ENCODE measurements at regions not wholly inside any gene's neighbourhood (a gene's known extent, or its start where the extent isn't known, plus 50 kb on each side); places are given as distances from the start of the nearest gene placed in this dataset.
A peak's percentile ranks its signal among the peaks of the same experiment; 100 is the strongest.

DNA sequence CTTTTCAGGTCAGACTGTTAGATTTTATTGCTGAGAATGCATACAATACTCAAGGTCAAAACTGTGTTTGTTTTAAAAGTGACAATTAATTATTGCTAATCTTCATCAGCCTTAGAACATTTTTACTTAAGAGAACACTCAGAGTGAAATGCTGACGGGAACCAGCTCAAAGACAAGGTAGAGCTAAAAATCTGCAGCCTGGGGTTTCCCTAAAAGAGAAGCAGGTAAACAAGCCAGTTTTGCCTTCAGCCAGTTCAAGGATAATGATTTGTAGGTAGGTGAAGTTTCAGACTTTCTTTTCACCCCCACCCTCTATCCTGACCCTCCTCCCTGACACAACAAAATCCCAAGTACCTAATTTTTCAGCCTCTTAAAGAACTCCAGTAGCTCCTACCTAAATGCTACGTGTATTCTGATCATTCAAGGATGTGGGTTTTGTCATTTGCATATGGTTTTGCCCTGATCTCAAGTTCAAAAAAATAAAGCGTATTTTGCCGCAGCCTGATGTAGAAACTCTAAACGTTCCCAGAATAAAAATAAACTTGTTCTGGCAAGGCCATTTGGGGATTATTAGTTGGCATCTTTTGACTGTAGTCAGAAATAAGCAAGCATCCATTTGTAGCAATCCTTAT is 407.2 kb downstream of the EFNA5 start:
- no peak for DNase-seq (ENCODE audit: low spot score)

DNA sequence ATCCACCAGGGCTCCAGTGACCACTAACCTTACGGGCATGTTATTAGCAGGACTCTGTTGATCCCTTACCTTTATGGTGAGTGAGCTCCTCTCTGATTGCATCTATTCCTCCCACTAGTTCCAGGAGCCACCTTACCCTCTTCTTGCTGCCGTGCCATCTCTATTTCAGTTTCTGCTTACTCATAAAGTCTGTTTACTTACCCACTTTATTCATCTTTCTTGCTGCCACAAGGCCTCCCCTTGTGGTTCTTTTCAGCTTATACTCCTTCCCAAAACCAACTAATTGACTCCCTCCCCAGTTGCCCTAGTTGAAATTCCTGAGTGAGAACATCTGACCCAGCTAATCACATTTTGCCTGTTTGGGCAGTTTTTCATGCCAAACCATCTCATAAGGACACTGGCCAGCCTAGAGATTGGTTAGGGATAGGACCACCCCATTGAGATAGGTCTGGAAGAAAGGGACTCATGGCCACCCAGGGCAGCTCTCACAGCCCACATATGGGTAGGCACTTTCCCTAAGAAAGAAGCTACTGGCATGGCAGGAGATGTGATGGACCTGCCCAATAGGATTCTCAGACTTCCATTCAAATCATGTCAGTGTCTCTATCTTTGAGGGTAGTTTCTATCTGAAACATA is 412.7 kb downstream of the EFNA5 start:
- DNase-seq (ENCODE audit: low spot score) = no peak

DNA sequence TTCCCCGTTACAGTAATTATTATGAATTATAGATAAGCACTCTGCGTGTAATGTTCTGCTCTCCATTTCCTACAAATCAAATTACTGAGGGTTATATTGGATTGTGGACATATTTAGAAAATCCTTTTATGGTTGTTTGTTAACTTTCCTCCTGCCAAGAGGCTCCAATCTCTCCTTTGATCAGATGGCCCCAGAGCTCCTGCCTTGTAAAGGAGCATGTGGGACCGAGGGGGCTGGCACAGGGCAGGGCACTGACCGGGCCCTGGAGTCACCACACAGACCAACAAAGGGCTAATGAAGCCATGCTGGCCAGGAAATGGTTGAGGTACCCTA is 415.9 kb downstream of the EFNA5 start:
- DNase-seq (ENCODE audit: low spot score) = no peak

DNA sequence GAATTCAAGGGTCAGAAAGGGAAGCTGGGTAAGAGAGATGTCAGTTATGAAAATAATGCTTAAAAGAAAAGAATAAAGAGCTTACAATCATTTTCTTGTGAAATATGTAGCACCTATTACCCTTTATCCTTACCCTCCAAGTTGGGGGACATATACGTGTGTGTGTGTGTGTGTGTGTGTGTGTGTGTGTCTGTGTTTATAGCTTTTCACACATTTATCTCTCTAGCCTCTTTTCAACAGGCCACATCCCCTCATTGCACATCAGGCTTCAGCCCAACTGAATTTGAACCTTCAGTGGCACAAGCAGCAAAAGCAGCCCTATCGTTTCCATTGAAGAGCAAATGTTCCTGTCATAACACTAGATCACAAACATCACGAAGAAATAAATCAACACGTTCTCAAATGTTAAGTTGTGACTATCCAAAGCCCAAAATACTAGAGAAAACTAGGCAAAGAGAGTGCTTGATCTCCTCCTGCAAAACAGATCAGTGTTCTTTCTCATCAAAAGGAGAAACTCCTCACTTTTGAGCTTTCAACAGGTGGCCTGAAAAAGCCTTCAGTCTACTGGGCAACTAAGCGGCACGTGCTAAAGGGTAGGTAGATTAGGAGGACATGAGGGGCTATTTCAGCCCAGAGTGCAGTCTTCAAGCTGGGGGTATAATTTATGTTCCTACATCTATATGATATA is 416.4 kb downstream of the EFNA5 start:
- no peak for DNase-seq (ENCODE audit: low spot score)

DNA sequence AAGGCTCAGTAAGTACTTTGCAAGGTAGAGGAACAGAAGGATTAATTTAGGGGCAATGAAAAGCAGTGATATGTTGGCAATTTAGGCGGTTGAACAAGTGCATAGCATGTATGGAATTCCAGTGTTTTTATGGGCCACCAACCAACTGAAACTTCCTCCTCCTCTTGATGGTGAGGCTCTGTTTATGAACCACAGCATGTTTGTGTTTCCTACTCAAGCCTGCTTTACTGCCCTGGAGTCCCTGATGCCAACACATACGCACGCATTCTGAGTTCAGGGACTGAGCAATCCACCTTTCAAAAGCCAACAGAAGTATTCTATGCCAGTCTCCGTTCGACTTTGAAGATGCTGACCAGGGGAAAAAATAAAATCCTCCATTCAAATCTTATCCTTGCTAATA is 417.5 kb downstream of the EFNA5 start:
- no peak for DNase-seq (ENCODE audit: low spot score)

DNA sequence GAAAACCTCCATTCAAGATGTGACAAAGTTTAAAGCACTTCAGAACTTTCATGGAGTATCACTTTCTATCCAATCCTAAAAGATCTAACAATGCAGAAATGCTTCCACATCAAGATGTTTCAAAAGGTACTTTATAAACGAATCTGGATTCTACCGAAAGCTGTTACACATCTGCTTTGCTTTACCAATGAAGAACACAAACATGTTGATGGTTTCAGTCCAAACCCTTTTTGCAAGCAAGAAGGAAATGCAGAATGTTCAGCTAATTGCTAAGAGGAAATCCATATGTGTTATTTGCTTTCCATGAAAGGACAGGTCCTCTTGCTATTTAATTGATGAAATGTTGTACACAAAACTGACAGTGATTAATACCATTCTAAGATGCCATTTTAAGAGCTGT is 419.6 kb downstream of the EFNA5 start:
- no peak for DNase-seq (ENCODE audit: low spot score)

DNA sequence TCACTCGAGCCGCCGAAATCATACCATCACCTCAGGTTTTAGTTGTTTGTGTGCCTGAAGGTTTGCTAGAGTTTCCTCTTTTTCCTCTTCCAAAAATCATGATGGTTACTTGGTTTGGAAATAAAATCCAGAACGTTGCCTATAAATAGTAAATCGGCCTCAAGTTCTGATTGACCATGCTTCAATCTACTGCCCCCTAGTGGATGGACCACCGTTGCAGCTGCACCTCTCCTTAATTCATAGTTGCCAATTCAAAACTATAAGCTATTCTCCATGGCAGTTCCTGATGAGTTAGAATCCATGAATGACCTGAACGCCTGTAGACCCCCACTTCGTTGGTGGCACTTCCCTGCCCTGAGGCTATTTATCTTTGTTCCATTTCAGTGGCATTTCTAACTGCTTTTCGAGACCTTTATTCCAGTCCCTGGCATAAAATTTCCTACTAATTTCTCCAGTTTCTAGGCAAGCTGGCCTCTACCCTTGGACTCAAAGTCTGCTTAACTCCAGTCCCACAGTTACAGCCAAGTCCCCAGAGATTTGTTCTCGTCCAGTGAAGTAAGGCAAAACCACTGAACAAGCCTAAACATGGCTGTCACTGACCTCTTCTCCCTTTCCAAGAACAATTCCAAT is 422.6 kb downstream of the EFNA5 start:
- peak; percentile 71 for DNase-seq (ENCODE audit: low spot score)

DNA sequence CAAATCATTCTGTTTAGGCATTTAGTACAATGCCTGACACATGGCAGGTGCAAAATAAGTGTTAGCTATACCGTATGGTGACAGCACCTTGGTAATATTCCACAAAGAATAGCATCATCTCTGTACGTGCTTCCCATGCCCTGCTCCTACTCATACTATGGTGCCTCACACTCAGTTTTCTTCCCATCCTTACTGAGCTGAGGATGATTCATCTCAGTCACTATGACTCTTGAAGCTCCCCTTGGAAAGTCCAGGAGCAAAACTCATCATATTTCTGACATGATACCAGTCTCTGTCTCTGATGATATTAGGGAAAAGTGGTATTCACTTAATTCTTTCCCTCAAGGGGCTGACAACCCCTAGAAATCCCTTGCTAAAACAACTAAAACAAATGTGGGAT is 423.3 kb downstream of the EFNA5 start:
- no peak for DNase-seq (ENCODE audit: low spot score)

DNA sequence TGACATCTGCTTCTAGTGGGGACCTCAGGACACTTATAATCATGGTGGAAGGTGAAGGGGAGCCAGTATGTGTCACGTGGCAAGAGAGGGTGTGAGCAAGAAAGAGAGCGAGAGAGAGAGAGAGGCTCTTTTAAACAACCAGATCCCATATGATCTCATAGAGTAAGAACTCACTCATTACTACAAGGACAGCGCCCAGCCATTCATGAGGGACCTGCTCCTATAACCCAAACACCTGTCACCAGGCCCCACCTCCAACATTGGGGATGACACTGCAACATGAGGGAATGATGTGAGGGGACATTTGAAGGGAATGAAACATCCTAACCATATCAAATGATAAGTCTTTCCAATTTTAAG is 427.5 kb downstream of the EFNA5 start:
- DNase-seq (ENCODE audit: low spot score) = no peak

DNA sequence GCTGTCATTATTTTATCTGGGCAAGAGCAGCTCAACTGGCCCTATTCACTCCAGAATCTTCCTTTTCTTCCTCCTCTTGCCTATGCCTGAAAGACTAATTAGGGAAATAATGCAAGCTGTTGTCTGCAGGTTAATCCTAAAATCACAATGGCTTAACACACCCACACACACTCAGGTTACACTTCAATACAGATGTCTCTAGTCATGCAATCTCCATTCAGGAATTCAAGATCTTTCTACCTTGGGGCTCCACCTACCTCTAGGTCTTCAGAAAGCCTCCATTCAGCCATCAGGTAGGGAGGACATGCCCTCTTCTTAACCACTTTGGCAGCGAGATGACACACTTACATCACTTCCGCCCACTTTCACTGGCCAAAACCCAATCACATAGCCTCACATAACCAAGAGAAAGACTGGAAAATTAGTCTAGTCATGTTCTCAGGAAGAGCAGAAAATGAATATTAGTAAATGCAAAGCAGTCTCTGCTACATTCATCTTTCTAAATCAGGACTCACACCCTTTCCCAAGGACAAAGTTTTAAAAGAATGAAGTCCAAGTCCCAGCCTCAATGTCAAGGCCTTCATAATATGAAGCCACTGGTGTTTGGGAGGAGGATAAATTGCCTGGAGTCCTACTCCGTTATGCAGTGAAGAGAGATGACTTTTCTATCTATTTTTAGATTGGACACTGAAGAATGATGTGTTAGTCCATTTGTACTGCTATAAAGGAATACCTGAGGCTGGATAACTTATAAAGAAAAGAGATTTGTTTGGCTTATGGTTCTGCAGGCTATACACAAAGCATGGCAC is 428.1 kb downstream of the EFNA5 start:
- no peak for DNase-seq (ENCODE audit: low spot score)

DNA sequence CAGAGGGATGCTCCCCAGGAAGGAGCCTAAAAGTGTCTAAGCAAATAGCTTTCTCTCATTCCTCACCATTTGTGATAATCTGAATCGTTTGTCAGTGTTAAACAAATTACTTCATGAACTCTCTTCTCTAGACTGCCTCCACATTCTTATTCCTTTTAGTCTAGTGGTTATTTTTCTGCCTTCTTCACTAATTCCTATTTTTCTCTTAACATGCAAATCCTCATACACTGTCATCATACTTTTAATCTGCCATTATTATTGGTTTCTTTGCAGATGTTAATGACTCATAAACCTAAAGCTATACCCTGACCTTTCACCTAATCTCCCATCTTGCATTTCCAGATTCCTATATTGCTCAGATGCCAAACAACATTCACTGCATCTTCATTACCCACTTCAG is 428.9 kb downstream of the EFNA5 start:
- DNase-seq (ENCODE audit: low spot score) = no peak

DNA sequence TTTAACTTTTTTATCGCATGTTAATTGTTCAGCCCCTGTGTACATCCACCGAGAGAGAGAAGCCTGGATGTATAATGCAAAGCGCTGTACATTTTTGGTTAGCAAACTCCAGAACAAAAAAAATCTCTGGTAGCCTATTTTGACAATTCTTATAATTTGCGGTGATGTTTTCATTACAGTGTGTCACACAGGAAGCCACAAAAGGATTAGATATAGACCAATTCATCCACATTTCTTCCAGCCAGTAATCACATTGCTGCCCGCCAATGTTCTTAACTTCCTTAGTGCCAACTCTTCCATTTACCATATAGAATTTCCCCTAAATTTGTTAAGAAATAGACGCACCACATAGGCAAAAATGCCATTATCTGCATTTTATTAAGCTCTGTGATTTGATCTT is 435.6 kb downstream of the EFNA5 start:
- no peak for DNase-seq (ENCODE audit: low spot score)

DNA sequence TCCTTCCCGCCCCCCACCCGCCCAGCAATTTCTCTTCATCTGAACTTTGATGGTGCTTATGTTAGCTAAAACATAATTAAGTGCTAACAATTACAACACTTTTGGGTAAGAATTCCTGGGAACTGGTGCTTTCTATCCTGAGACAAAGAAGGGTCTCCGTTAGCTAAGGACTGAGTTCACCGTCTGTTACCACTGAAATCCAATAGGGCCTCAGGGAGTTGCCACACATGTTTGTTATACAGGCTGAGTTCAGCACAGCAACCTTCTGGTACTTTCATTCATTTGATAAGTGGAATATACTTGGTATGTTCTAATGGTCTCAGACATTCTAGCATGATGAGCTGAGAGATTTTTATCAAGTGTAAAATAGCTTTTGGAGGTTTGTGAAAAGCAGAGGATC is 437.9 kb downstream of the EFNA5 start:
- no peak for DNase-seq (ENCODE audit: low spot score)

DNA sequence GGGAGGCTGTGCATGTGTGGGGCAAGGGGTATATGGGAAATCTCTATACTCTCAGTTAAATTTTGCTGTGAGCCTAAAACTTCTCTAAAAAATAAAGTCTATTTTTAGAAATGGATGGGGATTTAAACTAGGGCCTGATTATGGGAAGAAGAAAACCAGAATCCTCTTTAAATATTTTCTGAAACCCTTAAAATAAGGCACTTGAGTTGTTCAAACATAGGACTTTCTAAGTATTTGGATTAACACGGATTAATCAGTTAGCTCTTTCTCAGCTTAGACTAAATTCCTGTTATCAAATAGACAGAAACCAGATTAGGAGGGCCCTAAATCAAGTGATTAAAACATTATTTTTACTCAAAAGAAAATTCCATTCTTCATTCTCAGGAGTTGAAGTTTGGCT is 438.4 kb downstream of the EFNA5 start:
- DNase-seq (ENCODE audit: low spot score) = no peak

DNA sequence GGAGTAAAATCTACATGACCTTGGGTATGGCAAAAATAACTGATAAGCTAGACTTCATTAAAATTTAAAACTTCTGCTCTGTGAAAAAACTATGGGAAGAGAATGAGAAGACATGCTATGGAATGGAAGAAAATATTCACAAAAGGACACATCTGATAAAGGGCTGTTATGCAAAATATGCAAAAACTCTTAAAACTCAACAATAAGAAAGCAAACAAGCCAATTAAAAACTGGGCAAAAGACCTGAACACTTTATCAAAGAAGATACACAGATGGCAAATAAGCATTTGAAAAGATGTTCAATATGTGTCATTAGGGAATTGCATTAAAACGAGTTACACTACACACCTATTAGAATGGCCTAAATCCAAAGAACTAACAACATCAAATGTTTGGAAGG is 439.5 kb downstream of the EFNA5 start:
- DNase-seq (ENCODE audit: low spot score) = no peak

DNA sequence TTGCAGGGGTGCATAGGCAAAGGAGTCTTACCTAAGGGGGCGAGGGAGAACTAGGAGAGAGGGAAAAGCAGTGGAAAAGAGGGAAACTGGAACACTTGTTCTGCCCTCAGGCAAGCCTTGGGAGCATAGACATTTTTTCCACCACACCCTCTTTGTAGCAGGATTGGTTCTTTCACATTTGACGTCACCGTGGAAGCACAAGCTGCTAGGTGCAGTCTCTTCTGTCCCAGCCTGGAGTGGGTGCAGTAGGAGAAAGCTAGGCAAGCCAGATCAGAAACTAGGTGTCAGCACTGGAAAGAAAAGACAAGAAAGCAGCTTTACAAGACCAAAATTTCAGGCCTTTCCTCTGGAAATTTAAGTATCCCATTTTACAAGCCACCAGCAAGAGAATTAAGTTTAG is 440.4 kb downstream of the EFNA5 start:
- DNase-seq (ENCODE audit: low spot score) = no peak

DNA sequence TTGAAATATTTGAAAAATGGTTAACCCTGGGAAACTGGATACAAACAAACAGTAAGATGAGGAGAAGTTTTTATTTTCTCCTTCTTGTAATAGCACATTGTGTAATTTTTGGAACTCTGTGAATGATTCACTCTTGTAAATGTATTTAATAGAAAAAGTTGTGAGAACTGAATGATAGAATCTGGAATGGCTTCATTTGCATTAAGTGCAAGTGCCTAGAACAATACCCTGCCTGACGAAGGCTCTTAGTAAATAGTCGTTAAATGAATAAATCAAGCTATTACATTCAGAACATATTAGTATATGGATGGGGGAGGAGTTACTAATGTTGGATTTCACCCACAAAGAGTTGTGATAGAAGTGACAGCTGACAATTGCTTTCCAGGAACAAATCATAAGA is 442.5 kb downstream of the EFNA5 start:
- no peak for DNase-seq (ENCODE audit: low spot score)

DNA sequence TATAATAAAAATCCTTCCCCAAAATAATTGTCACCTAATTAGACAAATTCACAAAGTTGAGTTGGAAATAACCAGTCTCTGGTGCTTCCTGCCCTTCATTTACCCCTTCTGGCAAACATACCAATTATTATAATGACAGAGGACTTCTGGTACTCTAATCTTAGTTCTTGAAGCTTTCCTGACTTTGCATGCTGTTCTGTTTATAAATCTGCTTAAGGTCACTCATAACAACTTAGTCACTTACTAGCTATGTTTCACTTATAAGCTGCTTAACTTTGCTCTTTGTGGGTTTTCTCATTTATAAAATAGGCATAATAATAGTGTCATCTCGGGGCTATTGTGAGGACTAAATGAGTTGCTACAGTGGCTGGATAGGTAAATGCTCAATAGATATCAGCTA is 446.5 kb downstream of the EFNA5 start:
- no peak for DNase-seq (ENCODE audit: low spot score)

DNA sequence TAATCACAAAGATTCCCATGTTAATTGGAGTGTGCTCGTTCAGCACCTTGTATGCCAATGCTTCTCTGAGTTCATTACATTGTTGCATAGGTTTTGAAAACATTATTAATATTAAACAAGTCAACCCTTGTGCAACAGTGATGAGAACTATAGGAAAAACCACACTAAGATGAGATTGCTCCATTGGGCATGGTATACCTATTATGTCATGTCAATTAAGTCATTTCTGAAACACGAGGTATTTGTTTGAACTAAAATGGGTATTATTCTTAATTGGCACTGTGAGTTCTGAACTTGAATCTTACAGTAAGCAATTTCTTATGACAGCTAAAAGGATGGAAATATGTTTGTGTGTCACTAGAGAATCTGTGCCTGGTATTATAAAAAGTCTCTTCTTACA is 447.7 kb downstream of the EFNA5 start:
- DNase-seq (ENCODE audit: low spot score) = no peak

DNA sequence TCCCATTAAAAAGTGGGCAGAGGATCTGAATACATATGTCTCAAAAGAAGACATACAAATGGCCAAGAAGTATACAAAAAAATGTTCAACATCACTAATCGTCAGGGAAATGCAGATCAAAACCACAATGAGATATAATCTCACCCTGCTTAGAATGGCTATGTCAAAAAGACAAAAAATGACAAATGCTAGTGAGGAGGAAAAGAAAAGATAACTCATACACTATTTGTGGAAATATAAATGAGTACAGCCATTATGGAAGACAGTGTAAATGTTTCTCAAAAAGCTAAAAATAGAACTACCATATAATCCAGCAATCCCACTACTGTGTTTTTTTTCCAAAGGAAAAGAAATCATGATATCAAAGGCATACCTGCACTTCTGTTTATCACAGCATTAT is 450.7 kb downstream of the EFNA5 start:
- DNase-seq (ENCODE audit: low spot score) = no peak

DNA sequence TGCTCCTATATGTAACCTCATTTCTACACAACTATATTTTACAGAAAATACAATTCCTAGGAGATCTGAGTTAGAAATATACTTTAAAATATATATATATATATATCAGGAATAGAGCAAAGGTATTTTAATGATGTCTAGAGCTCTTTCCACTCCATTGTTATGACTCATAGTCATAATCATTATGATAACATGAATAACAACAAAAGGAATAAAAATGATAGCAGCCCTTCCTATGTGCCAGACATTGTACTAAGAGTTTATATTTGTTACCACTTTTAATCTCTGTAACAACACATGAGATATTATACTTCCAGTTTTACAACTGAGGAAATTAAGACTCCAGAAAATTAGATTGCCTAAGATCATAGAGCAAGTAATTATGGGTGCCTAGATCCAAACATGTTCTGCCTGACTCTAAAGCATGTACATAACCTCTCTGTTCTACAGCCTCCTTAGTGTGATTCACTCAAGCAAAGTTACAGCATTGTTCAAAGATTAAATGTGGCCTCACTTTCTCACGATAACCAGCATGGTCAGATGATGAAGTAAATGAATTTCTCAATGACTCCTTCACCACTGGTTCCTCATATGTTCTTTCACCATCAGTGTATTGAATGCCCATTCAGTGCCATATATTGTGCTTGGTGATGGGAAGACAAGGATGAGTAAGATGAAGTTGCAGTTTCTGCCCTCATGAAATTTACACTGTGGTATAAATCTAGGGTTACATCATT is 452.1 kb downstream of the EFNA5 start:
- DNase-seq (ENCODE audit: low spot score) = no peak

DNA sequence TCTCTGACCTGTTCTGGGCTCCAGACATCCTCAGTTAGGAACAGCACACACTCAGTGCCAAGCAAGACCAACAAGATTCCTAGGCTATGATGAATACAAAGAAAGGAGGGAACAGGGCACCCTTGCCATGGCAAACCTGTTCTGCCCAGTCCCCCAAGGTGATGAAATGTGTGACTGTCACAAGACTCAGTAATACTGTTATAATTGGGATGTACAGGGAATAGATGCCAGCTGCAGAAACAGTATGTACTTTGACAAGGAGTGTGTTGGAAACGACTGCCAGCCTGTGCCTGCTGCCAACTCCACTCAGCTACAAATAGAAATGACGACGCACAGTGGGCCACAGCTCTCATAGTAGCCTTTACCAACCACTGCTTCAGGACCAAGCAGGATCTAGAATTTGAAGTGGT is 453.0 kb downstream of the EFNA5 start:
- DNase-seq (ENCODE audit: low spot score) = no peak

All from ecto neural progenitor cell (in vitro differentiated cells).